Hindlimb muscle (tissue), 1 donor: ENCODE measurements at regions not wholly inside any gene's neighbourhood (a gene's known extent, or its start where the extent isn't known, plus 50 kb on each side); places are given as distances from the start of the nearest gene placed in this dataset.

Source experiments
- DNase-seq: peaks from one replicate; pipeline ENCODE4 v3.0.0-alpha.2; 2013

- no peak for DNase-seq
Measured at GRCh38 chr9:7236186-7236585, 478.4 kb downstream of the KDM4C start.

DNA sequence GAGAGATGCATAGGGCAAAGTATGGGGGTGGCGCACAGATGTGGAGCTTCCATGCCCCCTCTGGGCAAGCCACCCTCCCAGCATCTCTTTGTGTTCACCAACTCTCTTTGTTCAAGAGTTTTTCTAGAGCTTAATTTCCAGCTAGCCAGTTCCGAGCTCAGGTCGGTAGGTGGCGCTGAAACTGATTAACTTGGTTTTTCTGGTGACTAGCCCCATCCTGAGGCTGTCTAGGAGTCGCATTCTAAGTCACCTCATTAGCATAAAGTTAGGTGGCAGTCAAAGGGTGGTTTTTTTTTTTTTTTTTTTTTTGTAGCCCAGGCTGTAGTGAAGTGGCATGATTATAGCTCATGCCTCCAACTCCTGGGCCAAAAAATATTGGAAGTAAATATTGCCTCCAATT is 476.4 kb downstream of the KDM4C start:
- DNase-seq, result no peak

- DNase-seq, result no peak
Measured at GRCh38 chr9:7229571-7229970, 471.8 kb downstream of the KDM4C start.

DNA sequence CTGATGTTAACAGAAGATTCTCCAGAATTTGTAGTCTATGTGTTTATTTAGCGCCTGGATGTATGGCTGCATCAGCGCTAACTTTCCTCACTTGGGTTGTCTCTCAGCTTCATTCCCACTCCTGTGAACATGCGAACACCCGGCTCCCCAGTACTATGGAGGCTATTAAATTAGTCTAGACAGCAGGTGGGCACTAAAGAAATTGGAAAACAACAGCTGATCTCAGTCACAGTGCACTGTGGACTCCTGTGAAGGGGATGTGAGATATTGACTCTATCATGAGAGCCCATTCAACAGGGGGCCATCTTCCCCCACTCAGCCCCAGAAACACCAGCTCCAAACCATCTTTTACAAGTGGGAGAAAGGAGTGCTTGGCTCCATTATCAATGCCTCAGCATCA is 471.0 kb downstream of the KDM4C start:
- no peak for DNase-seq

DNA sequence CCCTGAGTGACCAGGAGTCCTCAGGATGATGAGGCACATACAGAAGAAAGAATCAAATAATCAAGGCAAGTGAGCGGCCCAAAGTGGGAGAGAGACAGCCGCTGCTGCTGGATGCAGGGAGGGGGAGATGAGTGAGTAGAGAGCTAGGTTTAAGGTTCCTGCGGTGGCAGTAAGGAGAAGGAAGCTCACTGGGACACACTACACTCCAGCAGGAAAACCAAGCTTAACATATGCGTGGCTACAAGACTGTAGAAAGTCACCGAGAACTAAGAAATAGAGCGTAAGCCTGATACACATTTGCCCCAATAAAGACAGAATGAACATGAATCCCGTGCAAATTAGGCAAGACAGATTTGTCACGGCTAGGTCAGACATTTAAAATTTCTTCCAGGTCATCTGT is 470.2 kb downstream of the KDM4C start:
- no peak for DNase-seq

GRCh38 chr9:7226007-7226640 is 468.4 kb downstream of the KDM4C start:
- no peak for DNase-seq
